AG04450 (cell line): ENCODE measurements at regions not wholly inside any gene's neighbourhood (a gene's known extent, or its start where the extent isn't known, plus 50 kb on each side); places are given as distances from the start of the nearest gene placed in this dataset.
A peak's percentile ranks its signal among the peaks of the same experiment; 100 is the strongest.

Source experiments
- CTCF ChIA-PET: fragments of 300-600, 350-600 bp; formaldehyde crosslinking; extraction: SDS; loops from one replicate; lab custom pipeline; 2022; ENCODE audit warnings: antibody characterized with exemption, inconsistent platforms; lab: Charles Lee
- POLR2A ChIA-PET: fragments of 350-600 bp; formaldehyde crosslinking; extraction: SDS; loops from one replicate; lab custom pipeline; 2021; ENCODE audit warnings: antibody characterized with exemption, inconsistent platforms; lab: Yijun Ruan, JAX
- DNase-seq: peaks from one replicate; pipeline ENCODE4 v3.0.0-alpha.2; 2011; ENCODE audit warnings: low read depth, low spot score
- H3K27ac ChIP-seq: one replicate; pipeline ENCODE4 v1.5.1; 2012; ENCODE audit warnings: low read depth, low read length, control low read depth
- H3K27me3 ChIP-seq: one replicate; pipeline ENCODE4 v1.6.0; 2012; ENCODE audit warnings: low read length; ENCODE audit not compliant: control insufficient read depth, insufficient read depth
- H3K4me3 ChIP-seq: 2 replicates; pipeline ENCODE4 v1.5.1; 2011; ENCODE audit warnings: mild to moderate bottlenecking, low read depth, low read length, control low read depth
- H3K9me3 ChIP-seq: 2 replicates; pipeline ENCODE4 v1.5.1; 2012; ENCODE audit warnings: low read length; ENCODE audit not compliant: control insufficient read depth, insufficient read depth
- TF ChIP-seq, protein P1 (sequence below): IDR thresholded peaks from 2 replicates; pipeline ENCODE4 v1.5.1; 2011; ENCODE audit warnings: low read depth, low read length, control low read depth, inconsistent platforms

DNA sequence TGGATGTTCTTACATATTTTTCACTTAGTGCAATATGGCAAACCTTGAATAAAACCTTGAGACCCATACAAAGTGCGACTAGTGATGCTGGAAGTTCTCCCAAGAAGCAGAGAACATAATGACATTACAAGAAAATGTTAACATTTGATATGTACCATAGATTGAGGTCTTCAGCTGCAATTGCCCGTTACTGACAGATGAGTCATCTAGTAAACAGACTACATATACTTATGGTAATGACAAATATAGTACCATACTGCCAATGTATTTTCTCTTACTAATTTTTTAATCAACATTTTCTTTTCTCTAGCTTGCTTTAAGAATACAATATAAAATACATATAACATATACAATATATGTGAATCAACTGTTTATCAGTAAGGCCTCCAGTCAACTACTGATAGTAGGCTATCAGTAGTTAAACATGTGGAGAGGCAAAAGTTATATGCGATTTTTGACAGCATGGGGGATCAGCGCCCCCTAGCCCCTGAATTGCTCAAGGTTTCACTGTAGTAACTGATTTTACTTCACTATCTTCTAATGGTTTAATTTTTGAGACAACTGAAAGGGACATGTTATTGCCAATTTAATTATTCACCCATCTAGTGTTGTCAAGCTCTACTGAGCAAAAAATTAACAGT is 166.7 kb upstream of the ADGRB3 start:
- TF ChIP-seq, protein P1, sequence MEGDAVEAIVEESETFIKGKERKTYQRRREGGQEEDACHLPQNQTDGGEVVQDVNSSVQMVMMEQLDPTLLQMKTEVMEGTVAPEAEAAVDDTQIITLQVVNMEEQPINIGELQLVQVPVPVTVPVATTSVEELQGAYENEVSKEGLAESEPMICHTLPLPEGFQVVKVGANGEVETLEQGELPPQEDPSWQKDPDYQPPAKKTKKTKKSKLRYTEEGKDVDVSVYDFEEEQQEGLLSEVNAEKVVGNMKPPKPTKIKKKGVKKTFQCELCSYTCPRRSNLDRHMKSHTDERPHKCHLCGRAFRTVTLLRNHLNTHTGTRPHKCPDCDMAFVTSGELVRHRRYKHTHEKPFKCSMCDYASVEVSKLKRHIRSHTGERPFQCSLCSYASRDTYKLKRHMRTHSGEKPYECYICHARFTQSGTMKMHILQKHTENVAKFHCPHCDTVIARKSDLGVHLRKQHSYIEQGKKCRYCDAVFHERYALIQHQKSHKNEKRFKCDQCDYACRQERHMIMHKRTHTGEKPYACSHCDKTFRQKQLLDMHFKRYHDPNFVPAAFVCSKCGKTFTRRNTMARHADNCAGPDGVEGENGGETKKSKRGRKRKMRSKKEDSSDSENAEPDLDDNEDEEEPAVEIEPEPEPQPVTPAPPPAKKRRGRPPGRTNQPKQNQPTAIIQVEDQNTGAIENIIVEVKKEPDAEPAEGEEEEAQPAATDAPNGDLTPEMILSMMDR: peak; percentile 15; the same call in 1 of the 2 replicates
- no peak for DNase-seq
- POLR2A ChIA-PET: no interaction called here
- H3K27ac ChIP-seq: no peak overlapping the region
- H3K27me3 ChIP-seq: no peaks in the 10 kb centered on the region
- H3K9me3 ChIP-seq: no peaks in the 10 kb centered on the region
- CTCF ChIA-PET: no interaction called here
- H3K4me3 ChIP-seq: no peak overlapping the region

DNA sequence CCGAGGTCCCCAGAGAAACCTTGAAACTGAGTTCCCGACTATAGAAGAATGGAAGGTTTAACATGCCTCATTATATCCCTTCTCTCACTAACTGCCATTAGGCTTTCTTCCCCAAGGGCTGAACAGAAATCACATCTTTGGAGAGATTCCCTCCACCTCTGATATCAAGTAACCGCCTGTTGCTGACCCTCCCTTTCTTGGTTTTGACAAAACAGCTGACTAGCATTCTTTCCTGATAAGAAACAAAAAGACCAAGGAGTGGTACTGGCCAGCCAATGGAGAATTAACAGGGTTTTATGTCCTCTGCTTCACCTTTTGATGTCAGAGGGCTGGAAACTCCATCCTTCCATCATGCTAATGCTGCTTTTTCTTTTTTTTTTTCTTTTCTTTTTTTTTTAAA is 176.6 kb upstream of the ADGRB3 start:
- DNase-seq: no peak
- CTCF ChIA-PET: no interaction called here
- POLR2A ChIA-PET: no interaction called here

GRCh38 chr6:68447112-68447511 is 188.0 kb upstream of the ADGRB3 start:
- POLR2A ChIA-PET: no interaction called here
- no peak overlapping the region for H3K27ac ChIP-seq
- H3K27me3 ChIP-seq: no peaks in the 10 kb centered on the region
- DNase-seq: no peak
- CTCF ChIA-PET: no interaction called here
- TF ChIP-seq, protein P1: no peak
- no peak overlapping the region for H3K4me3 ChIP-seq
- no peaks in the 10 kb centered on the region for H3K9me3 ChIP-seq

More for the DNA sequence above, 176.6 kb upstream of the ADGRB3 start:
- TF ChIP-seq, protein P1: no peak
- H3K4me3 ChIP-seq: no peak overlapping the region
- peaks cover 15% of the 10 kb centered on the region for H3K9me3 ChIP-seq
- no peak overlapping the region for H3K27ac ChIP-seq
- H3K27me3 ChIP-seq: no peaks in the 10 kb centered on the region

- ChIA-PET CTCF (no interaction called here), POLR2A (no interaction called here)
- TF ChIP-seq, protein P1: no peak
- Histone ChIP-seq H3K9me3 (no peaks in the 10 kb centered on the region), H3K27ac (no peak overlapping the region), H3K27me3 (no peaks in the 10 kb centered on the region), H3K4me3 (no peak overlapping the region)
- DNase-seq: no peak
These were observed 189.2 kb upstream of the ADGRB3 start for GRCh38 chr6:68445926-68446325.

DNA sequence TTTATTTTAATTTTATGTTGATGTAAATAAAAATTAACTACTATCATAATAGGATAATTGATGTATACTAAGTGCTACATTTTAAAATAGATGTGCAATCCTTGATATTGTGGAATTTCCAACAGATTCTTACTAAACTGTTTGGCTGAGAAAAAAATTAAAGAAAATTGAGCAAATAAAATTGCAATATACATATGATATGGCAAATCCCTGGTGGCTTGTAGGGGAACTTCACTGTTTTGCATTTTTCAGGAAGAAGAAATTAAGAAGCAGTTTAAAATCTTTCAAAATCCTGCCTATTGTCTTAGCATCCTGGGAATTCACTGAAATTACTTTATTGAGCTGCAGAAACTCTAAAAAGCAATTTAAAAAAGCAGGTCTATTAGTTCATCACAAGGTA is 191.4 kb upstream of the ADGRB3 start:
- CTCF ChIA-PET: no interaction called here
- Histone ChIP-seq H3K27ac (no peak overlapping the region), H3K9me3 (no peaks in the 10 kb centered on the region), H3K4me3 (no peak overlapping the region), H3K27me3 (no peaks in the 10 kb centered on the region)
- POLR2A ChIA-PET: no interaction called here
- DNase-seq: no peak
- TF ChIP-seq, protein P1: no peak
